PC-3 (cell line): ENCODE measurements at regions not wholly inside any gene's neighbourhood (a gene's known extent, or its start where the extent isn't known, plus 50 kb on each side); places are given as distances from the start of the nearest gene placed in this dataset.

Source experiments
- ATAC-seq: fragments of 200-7000 bp; cut with Tn5 transposase; 2 replicates; pipeline ENCODE4 v1.9.1; 2020; ENCODE audit warnings: mild to moderate bottlenecking, moderate library complexity
- BruUV-seq: library from RNA; stranded (reverse); fragments of 400-500 nt; replicated peaks from 2 replicates; lab custom pipeline; 2021; lab: Mats Ljungman, UMichigan
- CTCF ChIA-PET: fragments of 300-600 bp; sonication (Branson Sonifier 250); formaldehyde crosslinking; loops from one replicate; lab custom pipeline; 2022; ENCODE audit warnings: antibody characterized with exemption; lab: Charles Lee
- POLR2A ChIA-PET: fragments of 300-600 bp; sonication (Branson Sonifier 250); formaldehyde crosslinking; loops from one replicate; lab custom pipeline; 2022; ENCODE audit warnings: antibody characterized with exemption; ENCODE audit not compliant: unreplicated experiment; lab: Charles Lee
- DNase-seq: peaks from one replicate; pipeline ENCODE4 v3.0.0-alpha.2; 2015
- H2AFZ ChIP-seq: fragments of 300-600 bp; sonication (generic); 2 replicates; pipeline ENCODE4 v1.6.0; 2016; ENCODE audit warnings: antibody characterized with exemption, low read length
- H3F3A ChIP-seq: fragments of 300-600 bp; sonication (generic); one replicate; pipeline ENCODE4 v1.6.0; 2017; ENCODE audit warnings: antibody characterized with exemption, low read length, control low read depth, mild to moderate bottlenecking; ENCODE audit not compliant: unreplicated experiment
- H3K27ac ChIP-seq: fragments of 300-600 bp; sonication (generic); 2 replicates; pipeline ENCODE4 v1.5.1; 2016; ENCODE audit warnings: mild to moderate bottlenecking, low read length
- H3K27me3 ChIP-seq: fragments of 300-600 bp; sonication (generic); 2 replicates; pipeline ENCODE4 v1.6.1; 2016; ENCODE audit warnings: low read length, mixed read lengths
- H3K36me3 ChIP-seq: fragments of 300-600 bp; sonication (generic); 2 replicates; pipeline ENCODE4 v1.6.1; 2016; ENCODE audit warnings: low read depth, mixed run types, low read length, mixed read lengths
- H3K4me1 ChIP-seq: fragments of 300-600 bp; sonication (generic); 2 replicates; pipeline ENCODE4 v1.5.1; 2016; ENCODE audit warnings: low read length; ENCODE audit not compliant: insufficient read depth
- H3K4me2 ChIP-seq: fragments of 300-600 bp; sonication (generic); 2 replicates; pipeline ENCODE4 v1.6.0; 2016; ENCODE audit warnings: low read length
- H3K4me3 ChIP-seq: fragments of 300-600 bp; sonication (generic); 2 replicates; pipeline ENCODE4 v1.5.1; 2016; ENCODE audit warnings: mild to moderate bottlenecking, low read length, mixed read lengths
- H3K79me2 ChIP-seq: fragments of 300-600 bp; sonication (generic); 2 replicates; pipeline ENCODE4 v1.6.1; 2017; ENCODE audit warnings: low read length, mixed read lengths
- H3K9ac ChIP-seq: fragments of 300-600 bp; sonication (generic); 2 replicates; pipeline ENCODE4 v1.6.0; 2016; ENCODE audit warnings: mild to moderate bottlenecking, low read length
- H3K9me2 ChIP-seq: fragments of 300-600 bp; sonication (generic); replicated peaks from 2 replicates; pipeline ENCODE4 v1.6.1; 2016; ENCODE audit warnings: mixed run types, low read length, mixed read lengths
- H3K9me3 ChIP-seq: fragments of 300-600 bp; sonication (generic); 2 replicates; pipeline ENCODE4 v1.6.1; 2016; ENCODE audit warnings: low read length, mixed read lengths
- H4K20me1 ChIP-seq: fragments of 300-600 bp; sonication (generic); 2 replicates; pipeline ENCODE4 v1.6.1; 2016; ENCODE audit warnings: low read length, mixed read lengths
- EZH2 ChIP-seq: fragments of 300-600 bp; sonication (generic); IDR thresholded peaks from one replicate; pipeline ENCODE4 v1.6.1; 2017; ENCODE audit warnings: antibody characterized with exemption, mild to moderate bottlenecking, low read length; ENCODE audit not compliant: unreplicated experiment
- EZH2phosphoT487 ChIP-seq: fragments of 300-600 bp; sonication (generic); IDR thresholded peaks from 2 replicates; pipeline ENCODE4 v1.6.1; 2018; ENCODE audit warnings: mild to moderate bottlenecking, antibody characterized with exemption, low read length, borderline replicate concordance
- intact Hi-C: fragments of 100-400 bp; cut with micrococcal nuclease; formaldehyde crosslinking; loops from 2 replicates; pipeline ENCODE4 v1.9.0; 2023
- TF ChIP-seq, protein P1 (sequence below): fragments of 300-600 bp; sonication (generic); conservative IDR thresholded peaks from 2 replicates; pipeline ENCODE4 v1.5.1; 2017; ENCODE audit warnings: antibody characterized with exemption, low read depth, mild to moderate bottlenecking, low read length

- ChIA-PET POLR2A (no interaction called here), CTCF (no interaction called here)
- intact Hi-C loops = no loop called here
- no TSS peak for BruUV-seq
- Histone ChIP-seq H3K9ac (no peak overlapping the region), H3K36me3 (no peaks in the 10 kb centered on the region), H3K9me2 (no peaks in the 10 kb centered on the region), H3K79me2 (no peaks in the 10 kb centered on the region), H3K9me3 (no peaks in the 10 kb centered on the region), H3K27ac (no peak overlapping the region), H4K20me1 (no peaks in the 10 kb centered on the region), H3F3A (no peaks in the 10 kb centered on the region), H3K4me2 (no peak overlapping the region), H3K4me3 (no peak overlapping the region), H3K4me1 (no peaks in the 10 kb centered on the region), H3K27me3 (no peaks in the 10 kb centered on the region), H2AFZ (no peak overlapping the region)
- no peak for ATAC-seq
- DNase-seq = no peak
- TF ChIP-seq EZH2phosphoT487 = no peak
Observed at GRCh38 chr1:30489737-30490389, 233.5 kb downstream of the MATN1 start.

GRCh38 chr1:30488324-30488913, 235.0 kb downstream of the MATN1 start:
- no TSS peak for BruUV-seq
- ChIA-PET POLR2A (no interaction called here), CTCF (no interaction called here)
- Histone ChIP-seq H2AFZ (no peak overlapping the region), H3K4me2 (no peak overlapping the region), H4K20me1 (no peaks in the 10 kb centered on the region), H3F3A (no peaks in the 10 kb centered on the region), H3K27me3 (no peaks in the 10 kb centered on the region), H3K4me1 (no peaks in the 10 kb centered on the region), H3K9ac (no peak overlapping the region), H3K9me2 (no peaks in the 10 kb centered on the region), H3K9me3 (no peaks in the 10 kb centered on the region), H3K79me2 (no peaks in the 10 kb centered on the region), H3K36me3 (no peaks in the 10 kb centered on the region), H3K27ac (no peak overlapping the region), H3K4me3 (no peak overlapping the region)
- ATAC-seq = no peak
- intact Hi-C loops = no loop called here
- no peak for DNase-seq
- TF ChIP-seq EZH2phosphoT487 (no peak), EZH2 (no peak)
- TF ChIP-seq, protein P1, sequence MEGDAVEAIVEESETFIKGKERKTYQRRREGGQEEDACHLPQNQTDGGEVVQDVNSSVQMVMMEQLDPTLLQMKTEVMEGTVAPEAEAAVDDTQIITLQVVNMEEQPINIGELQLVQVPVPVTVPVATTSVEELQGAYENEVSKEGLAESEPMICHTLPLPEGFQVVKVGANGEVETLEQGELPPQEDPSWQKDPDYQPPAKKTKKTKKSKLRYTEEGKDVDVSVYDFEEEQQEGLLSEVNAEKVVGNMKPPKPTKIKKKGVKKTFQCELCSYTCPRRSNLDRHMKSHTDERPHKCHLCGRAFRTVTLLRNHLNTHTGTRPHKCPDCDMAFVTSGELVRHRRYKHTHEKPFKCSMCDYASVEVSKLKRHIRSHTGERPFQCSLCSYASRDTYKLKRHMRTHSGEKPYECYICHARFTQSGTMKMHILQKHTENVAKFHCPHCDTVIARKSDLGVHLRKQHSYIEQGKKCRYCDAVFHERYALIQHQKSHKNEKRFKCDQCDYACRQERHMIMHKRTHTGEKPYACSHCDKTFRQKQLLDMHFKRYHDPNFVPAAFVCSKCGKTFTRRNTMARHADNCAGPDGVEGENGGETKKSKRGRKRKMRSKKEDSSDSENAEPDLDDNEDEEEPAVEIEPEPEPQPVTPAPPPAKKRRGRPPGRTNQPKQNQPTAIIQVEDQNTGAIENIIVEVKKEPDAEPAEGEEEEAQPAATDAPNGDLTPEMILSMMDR = no peak

GRCh38 chr1:30487042-30487441, 236.3 kb downstream of the MATN1 start:
- Histone ChIP-seq H3K4me3 (no peak overlapping the region), H3K4me2 (no peak overlapping the region), H3K9me2 (no peaks in the 10 kb centered on the region), H2AFZ (no peak overlapping the region), H3K4me1 (no peaks in the 10 kb centered on the region), H3K27ac (no peak overlapping the region), H3K79me2 (no peaks in the 10 kb centered on the region), H3K9ac (no peak overlapping the region), H4K20me1 (no peaks in the 10 kb centered on the region), H3K9me3 (no peaks in the 10 kb centered on the region), H3K27me3 (no peaks in the 10 kb centered on the region), H3F3A (no peaks in the 10 kb centered on the region), H3K36me3 (no peaks in the 10 kb centered on the region)
- intact Hi-C loops = no loop called here
- ChIA-PET CTCF (no interaction called here), POLR2A (no interaction called here)
- BruUV-seq = no TSS peak
- ATAC-seq (no peak), DNase-seq (no peak)
- TF ChIP-seq EZH2 (no peak), EZH2phosphoT487 (no peak)
- TF ChIP-seq, protein P1 = no peak
